GM21515 (cell line): ENCODE measurements at regions not wholly inside any gene's neighbourhood (a gene's known extent, or its start where the extent isn't known, plus 50 kb on each side); places are given as distances from the start of the nearest gene placed in this dataset.
"Not testable (repeated sequence)": the region's sequence is repeated elsewhere in the genome, so short reads cannot be mapped to it uniquely, and the experiment has no call there.

Experiments
- ATAC-seq: cut with Tn5 transposase; IDR thresholded peaks from one replicate; pipeline ENCODE4 v1.9.1; 2021; ENCODE audit not compliant: unreplicated experiment

DNA sequence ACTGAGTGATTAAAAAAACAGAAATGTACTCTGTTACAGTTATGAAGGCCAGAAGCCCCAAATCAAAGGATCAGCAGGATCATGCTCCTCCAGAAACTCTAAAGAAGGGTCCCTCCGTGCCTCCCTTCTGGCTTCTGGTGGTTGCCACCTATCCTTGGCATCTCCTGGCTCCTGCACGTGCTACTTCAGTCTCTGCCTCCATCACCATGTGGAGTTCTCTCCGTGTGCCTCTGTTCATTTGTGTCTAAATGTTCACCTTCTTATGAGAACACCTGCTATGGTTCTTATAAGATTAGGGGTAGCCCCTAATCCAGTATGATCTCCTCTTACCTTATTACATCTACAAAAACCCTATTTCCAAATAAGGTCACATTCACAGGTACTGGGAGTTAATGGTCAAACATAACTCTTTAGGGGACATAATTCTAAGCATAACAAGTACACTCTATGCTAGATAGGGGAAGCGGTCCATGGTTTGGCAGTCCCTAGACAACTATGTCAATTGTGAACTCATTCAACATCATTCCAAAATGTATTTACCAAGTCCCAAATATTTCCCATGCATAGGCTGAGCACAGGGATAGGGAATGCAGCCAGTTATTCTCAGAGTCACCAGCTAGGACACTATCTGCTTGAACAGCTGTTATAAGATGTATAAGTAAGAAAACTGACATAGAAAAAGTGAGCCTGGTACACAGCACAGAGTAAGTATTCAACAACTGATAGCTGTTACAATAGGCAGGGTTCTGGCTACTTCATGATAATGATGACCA, 295.5 kb upstream of the BOD1L1 start:
- ATAC-seq = no peak

DNA sequence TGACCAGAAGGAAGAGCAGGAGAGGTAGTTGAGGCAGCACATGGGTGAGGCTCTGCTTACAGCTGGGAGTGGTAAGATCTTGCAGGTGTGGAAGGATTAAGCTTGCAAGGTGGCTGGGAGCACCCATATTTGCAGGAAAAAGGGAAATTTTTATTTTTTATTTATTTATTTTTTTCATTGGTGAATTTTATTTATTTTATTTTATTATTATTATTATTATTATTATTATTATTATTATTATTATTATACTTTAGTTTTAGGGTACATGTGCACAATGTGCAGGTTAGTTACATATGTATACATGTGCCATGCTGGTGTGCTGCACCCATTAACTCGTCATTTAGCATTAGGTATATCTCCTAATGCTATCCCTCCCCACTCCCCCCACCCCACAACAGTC, 297.4 kb upstream of the BOD1L1 start:
- not testable (repeated sequence) for ATAC-seq

DNA sequence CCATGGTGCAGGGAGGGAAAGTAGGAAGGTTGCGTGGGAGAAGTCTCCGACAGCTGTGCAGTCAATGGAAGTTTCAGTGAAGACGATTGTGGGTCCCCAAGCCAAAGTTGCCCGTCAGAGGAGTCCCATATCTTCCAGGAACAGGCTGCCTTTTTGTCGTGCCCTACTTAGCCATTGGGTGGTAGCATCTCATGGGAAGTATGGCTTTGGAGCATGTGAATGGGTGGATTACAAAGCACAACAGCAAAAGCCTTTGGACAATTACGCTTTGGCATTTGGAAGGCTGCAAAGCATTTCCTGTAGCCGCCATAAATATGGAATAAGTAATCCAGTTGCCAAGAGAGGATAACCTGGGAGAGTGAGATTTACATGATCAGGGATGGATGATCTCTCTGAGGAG, 300.7 kb upstream of the BOD1L1 start:
- ATAC-seq = no peak

DNA sequence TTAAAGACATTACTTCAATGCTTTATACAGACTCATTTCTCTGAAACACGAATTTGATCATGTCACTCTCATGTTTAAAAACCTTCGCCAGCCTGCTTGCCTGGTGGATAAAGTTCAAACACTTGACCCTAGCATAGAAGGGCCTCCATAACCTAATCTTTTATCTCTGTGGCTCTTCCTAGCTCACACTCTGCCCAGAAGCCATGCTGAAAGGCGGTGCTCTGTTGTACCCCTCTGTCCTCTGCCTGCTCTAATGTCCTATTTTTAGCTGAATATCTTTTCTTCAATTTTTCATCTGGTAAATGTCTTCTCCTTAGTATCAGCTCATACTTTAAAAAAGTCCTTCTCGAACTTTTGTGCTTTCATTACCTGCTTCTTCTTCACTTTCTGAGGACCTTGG, 302.6 kb upstream of the BOD1L1 start:
- no peak for ATAC-seq

DNA sequence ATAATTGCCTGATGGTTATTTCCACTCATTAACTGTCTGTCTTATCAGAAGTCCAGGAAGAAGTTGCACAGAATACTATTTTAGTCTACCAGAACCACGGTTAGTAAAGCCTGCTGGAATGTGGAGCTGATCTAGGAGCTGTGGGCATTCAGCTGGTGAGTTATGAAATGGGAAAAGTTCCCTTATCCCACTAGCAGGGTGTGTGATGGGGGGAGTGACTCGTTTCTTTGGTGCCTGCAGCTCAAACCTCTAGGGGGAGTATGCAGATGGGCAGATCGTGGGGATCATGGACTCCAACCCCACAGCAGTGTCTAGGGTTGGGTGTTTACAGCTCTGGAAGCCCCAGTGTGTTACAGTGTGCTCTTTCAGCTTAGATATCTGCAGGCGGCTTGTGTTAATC, 305.7 kb upstream of the BOD1L1 start:
- no peak for ATAC-seq

DNA sequence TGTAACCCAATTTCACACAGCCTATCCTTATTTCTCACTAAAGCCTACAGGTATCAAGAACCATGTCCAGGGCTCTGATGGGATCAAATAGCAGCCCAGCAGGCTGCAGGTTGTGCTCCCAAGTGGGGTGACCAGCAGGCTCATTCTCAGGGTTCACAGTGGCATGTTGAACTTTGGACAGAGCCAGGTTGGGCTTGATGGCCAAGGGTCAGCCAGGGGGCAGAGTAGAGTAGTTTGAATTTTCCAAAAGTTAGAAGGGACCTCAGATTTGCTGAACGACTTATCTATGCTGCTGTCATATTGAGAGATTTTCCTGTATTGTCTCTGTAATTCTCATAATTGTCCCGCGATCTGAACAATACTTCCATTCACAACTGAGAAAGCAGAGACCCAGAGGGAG, 310.8 kb upstream of the BOD1L1 start:
- ATAC-seq = no peak

DNA sequence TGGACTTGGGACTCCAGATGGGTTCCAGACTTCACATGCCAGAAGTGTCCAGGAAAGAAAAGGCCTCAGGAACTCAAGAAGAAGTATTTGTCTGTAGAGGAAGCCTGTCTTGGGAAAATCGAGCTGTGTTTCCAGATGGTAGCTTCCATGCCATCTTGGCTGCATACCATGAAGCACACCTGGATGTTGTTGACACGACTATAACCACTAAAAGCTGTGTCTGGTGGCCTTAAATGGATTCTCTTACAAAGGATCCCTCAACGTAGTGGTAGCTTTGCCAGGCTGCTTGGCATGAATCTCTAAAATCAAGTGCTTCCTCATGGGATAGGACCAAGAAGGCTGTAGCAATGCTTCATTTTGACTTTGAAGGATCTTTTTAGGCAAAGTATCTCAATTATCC, 313.4 kb upstream of the BOD1L1 start:
- no peak for ATAC-seq

DNA sequence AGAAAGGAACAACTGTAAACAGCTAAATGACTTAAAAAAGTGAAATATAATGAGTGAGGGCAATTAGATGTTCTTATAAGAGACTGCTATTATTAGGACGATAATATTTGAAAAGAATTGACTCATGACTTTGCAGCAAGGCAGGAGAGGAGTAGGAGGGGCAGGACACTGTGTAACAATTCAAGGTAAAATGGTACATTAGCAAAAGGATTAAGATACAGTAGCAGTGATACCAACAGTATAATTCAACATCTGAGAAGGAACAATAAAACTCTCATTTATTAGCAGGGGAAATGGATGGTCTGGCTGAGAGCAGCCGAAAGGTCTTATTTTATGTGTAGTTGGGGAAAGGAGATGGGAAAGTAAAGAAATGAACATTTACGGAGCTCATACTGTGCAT, 315.5 kb upstream of the BOD1L1 start:
- ATAC-seq = no peak

DNA sequence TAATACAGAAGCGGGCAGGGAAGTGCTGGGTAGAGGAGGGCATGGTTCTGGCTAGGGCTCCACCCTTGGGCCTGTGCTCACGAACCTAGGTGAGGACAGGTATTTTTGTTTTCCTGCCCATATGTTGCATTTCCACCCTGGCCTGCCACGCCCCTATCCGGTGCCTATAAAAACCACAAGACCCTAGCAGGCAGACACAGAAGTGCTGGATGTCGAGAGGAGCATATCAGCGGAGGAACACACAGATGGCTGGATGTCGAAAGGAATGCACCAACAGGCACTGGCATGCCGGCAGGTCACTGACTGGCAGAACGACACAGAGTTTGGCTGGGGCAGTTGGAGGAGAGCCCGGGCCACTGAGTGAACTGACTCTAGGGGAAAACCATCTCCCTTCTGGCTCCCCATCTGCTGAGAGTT, 316.6 kb upstream of the BOD1L1 start:
- no peak for ATAC-seq

DNA sequence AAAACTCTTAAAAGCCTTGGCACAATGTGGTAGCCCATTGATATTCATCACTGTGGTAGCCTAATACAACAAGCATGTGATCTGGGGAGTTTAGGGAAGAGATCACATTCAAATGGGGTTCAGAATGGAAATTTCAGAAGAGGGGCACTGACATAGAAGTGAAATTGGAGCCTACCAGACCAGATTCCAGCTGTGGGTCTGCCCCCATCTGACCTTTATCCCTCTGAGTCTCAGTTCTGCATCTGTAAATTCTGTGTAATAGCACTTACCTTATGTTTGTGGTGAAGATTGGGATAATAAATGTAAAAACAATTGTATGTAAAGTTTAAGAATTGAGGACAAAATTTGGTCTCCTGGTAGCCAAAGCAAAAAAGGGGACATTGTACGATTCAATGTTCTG, 320.4 kb upstream of the BOD1L1 start:
- no peak for ATAC-seq

DNA sequence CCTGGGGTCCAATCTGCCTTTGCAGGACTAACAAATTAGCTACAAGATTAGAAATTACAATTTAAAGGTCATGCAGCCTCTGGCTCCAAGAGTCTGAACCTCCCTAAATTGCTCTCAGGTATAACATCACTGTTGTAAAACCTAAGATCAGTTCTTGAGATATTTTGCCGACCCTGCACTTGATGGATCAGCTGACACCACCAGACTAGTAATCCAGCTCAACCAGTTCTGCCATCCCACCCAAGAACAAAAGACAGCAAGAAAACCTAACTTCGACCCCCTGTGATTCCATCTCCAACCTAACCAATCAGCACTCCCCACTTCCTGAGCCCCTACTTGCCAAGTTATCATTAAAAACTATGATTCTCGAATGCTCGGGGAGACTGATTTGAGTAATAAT, 323.0 kb upstream of the BOD1L1 start:
- no peak for ATAC-seq

DNA sequence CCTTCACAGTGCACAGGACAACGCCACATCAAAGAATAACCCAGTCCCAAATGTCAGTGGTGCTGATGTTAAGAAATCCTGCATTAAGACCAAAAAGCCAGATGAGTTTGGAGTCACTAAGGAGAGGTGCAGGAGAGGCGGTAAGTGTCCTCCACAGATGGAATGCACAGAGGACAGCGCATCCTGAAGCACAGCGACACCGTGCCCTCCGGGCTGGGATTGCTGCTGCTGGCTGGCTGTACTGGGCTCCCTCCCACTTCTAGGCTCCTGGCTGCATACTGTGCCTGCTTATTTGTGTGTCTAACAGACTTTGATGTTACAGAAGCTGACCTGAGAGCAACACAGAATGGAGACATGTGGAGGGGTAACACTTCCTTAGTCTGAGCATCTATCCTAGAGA, 325.6 kb upstream of the BOD1L1 start:
- no peak for ATAC-seq

DNA sequence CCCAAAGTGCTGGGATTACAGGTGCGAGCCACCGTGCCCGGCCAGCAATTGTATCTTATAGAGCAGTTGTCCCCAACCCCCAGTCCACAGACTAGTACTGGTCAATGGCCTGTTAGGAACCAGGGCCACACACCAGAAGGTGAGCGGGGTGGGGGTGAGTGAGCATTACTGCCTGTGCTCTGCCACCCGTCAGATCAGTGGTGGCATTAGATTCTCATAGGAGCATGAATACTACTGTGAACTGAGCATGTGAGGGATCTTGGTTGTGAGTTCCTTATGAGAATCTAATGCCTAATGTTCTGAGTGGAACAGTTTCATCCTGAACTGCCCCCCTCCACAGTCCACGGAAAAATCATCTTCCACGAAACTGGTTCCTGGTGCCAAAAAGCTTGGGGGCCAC, 328.0 kb upstream of the BOD1L1 start:
- no peak for ATAC-seq

DNA sequence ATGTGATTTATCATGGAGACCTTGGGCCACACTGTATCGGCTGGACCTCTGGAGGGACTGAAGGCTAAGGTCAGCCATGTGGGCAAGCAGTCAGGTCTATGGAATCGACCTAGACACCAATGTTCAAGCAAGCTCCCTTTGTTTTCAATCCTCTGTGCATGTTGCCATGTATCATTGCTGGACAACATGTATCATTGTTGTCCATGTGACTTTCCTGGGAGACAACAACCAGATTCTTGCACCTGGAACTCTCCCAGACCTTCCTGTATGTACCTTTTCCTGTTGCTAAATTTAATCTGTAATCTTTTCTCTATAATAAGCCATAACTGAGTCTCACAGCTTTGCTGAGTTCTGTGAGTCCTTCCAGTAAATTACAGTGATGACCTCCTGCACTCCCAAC, 329.4 kb upstream of the BOD1L1 start:
- no peak for ATAC-seq

DNA sequence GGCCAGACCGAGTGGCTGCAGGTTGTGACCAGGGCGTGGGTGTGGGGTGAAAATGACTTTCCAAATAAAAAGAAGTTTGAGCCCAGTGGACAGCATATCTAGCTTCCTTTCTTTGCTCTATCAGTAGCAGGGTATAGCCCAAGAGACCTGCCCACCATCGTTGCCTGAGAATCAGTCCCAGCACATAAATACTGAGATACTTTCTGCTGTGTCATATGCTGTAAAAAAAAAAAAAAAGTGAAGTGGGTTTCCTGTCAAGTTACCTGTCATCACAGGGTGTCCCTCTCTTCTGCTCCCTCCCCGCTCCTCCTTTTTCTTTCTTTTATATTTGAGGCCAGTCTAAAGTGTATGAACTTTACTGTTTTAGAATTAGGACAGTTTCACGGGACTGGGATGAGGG, 330.3 kb upstream of the BOD1L1 start:
- ATAC-seq = no peak

DNA sequence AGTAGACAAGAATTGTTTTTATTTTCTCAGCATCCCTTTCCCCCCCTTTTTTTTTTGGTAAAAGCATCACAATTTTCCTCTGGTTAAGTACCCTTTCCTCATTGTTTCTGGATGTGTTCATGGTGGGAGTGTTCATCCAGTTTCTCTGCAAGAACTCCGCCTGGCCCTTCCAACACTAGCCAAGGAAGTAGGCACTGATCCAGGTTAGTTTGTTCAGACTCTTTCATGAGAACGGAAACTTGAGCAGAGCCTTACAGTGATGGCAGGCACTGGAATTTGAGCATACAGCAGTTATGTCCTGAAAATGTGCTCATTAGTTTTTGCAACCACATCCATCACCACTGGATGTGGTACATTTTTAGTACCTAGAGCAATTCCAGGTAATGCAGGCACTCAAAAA, 336.1 kb upstream of the BOD1L1 start:
- no peak for ATAC-seq

DNA sequence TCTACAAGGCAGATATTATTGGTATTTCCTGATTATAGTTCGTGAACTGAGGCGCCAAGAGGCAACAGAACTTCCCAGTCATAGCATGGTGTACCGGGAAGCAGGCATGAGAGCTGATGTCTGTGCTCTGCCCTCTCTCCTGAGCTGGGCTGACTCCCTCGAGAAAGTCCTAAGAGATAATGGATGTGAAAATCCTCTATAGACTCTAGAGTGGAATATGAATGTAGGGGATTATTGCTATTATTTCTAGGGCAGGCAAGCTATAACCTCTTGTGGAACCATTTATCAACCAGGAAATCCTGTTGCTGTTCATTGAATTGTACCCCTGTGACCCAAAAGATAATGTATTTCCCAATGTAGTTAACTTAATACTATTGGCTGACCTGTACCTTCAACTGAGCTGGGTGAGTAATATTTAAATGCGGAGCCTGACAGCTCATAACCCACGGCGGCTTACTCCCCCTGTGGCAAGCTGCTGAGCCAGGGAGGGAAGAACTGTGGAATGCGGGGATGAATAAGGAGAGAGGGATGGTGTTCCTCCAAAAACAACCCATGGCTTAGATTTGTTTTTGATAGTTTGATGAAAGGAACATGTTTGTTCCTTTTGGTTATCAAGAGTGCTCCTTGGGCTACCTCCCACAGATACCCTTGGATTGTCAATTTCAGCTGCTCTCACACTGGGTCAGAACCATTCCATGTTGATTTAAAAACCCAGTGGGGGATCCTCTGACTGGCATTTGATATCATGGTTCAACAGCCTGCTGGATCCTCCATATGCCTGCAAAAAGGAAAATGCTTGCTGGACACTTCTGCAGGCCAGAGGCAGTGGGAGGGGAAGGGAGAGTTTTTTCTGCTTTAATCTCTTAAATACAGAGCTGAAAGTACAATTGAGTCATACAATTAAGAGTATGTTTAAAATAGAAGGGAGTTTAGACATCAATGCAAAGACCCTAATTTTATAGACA, 339.0 kb upstream of the BOD1L1 start:
- no peak for ATAC-seq

DNA sequence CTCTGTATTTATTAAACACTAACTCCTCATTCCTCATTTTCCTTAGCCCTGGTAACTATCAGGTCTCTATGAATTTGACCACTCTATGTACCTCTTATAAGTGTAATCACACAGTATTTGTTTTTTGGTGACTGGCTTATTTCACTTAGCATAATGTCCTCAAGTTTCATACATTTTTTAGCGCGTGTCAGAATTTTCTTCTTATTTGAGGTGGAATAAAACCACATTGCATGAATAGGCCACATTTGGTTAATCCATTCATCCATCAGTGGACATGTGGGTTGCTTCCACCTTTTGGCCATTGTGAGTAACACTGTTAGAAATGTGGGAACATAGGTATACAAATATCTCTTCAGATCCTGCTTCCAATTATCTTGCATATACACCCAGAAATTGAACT, 341.2 kb upstream of the BOD1L1 start:
- ATAC-seq = no peak

DNA sequence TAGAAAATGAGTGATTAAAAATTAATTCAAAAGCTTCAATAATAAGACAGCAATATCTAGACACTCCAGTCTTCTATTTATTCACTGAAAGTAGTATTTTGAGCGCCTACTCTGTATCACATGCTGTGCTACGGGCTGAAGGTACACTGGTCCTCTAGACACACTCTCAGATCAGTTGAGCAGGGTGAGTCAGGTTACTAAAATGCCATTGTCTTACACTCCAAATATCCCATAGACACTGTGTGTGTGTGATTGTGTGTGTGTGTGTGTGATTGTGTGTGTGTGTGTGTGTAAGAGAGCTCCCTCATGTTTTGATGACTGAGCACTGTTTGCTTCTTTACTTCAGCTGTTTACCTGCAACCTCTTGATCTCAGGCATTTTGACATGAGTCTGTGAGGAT, 342.8 kb upstream of the BOD1L1 start:
- no peak for ATAC-seq

DNA sequence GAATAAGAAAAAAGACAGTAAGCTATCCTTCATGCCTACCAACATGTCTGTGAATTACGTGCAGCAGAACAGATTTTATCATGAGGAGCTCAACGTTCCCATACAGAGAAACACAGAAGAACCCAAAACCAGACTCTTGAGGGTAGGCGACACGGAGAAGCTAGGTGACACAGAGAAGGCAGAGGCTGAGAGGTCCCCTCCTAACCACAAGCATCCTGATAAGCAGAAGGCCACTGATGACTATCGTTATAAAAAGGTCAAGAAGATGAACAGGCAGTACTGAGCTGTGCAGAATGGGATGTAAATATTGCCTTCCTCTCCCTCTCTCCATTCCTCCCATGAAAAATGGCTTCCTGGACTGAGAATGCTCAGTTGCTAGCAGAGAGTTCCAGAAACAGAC, 350.2 kb upstream of the BOD1L1 start:
- ATAC-seq = no peak

DNA sequence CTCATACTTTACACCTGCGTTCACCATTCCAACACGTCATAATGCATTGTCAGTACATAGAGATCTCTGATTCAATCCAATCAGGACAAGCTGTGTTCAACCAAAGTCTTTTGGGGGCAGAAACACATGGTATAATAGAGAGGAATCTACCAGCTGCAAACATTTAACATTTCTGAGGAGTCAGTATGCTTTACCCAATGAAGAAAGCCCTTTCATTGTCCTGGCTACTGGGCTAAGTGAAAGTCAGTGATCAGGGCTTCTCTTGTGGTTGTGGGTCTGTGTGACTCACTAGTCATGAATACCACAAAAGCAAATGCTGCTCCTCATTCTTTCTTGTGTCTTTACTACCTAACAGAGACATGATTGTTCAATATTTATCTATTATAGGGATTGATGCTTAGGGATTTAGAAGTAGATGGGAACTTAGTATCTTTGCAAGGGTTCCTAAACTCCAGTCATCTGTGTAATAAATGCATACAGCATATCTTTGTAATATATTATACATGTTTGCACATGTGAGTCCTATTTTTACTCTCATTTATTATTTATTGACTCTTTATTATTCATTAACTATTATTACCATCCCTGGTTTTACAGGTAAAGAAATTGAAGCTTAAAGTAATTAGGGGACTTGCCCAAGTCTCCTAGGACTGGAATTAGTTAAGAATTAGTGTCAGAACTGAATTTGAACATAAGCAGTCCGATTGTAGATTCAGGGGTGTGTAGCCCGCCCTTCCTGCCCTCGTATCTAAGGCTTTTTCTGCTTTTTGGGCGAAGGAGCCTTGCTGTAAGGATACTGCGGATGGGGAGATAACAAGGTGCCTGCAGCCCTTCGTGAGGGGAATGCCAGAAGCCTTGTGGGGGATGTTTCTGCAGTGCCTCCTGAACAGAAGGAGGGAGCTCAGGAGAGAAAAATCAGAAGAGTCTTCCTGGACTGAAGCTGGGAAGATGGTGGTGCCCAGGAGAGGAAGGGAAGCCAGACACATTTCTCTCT, 353.1 kb upstream of the BOD1L1 start:
- ATAC-seq = no peak
